IMR-90 (cell line): ENCODE measurements at regions not wholly inside any gene's neighbourhood (a gene's known extent, or its start where the extent isn't known, plus 50 kb on each side); places are given as distances from the start of the nearest gene placed in this dataset.

Experiments
- ATAC-seq: fragments of 200-7000 bp; cut with Tn5 transposase; 2 replicates; pipeline ENCODE4 v1.9.1; 2020; ENCODE audit warnings: low read depth, mild to moderate bottlenecking, moderate library complexity
- BruUV-seq: library from RNA; stranded (reverse); fragments of 400-500 nt; replicated peaks from 2 replicates; lab custom pipeline; 2021; lab: Mats Ljungman, UMichigan
- CTCF ChIA-PET: fragments of 300-600 bp; formaldehyde crosslinking; extraction: SDS; loops from one replicate; lab custom pipeline; 2021; ENCODE audit warnings: antibody characterized with exemption; lab: Yijun Ruan, JAX
- POLR2A ChIA-PET: fragments of 300-600 bp; sonication (Branson Sonifier 250); formaldehyde crosslinking; loops from one replicate; lab custom pipeline; 2022; ENCODE audit warnings: antibody characterized with exemption; ENCODE audit not compliant: unreplicated experiment; lab: Charles Lee
- DNase-seq: peaks from one replicate; pipeline ENCODE4 v3.0.0; 2013
- H2AFZ ChIP-seq: replicated peaks from 2 replicates; pipeline ENCODE3; 2013; ENCODE audit warnings: low read length, mild to moderate bottlenecking; ENCODE audit not compliant: poor library complexity
- H2AK5ac ChIP-seq: 2 replicates; pipeline ENCODE4 v1.6.1; 2013; ENCODE audit warnings: low read depth, low read length, inconsistent platforms
- H2AK9ac ChIP-seq: replicated peaks from 2 replicates; pipeline ENCODE3; 2013; ENCODE audit warnings: mild to moderate bottlenecking, low read depth, low read length, moderate library complexity; ENCODE audit not compliant: poor library complexity
- H2BK120ac ChIP-seq: 2 replicates; pipeline ENCODE4 v1.6.1; 2013; ENCODE audit warnings: low read depth, low read length, inconsistent platforms
- H2BK15ac ChIP-seq: 3 replicates; pipeline ENCODE4 v1.6.1; 2013; ENCODE audit warnings: low read depth, low read length, inconsistent platforms
- H2BK20ac ChIP-seq: 2 replicates; pipeline ENCODE4 v1.6.1; 2013; ENCODE audit warnings: low read depth, mild to moderate bottlenecking, inconsistent platforms, low read length, moderate library complexity
- H2BK5ac ChIP-seq: 2 replicates; pipeline ENCODE4 v1.6.1; 2013; ENCODE audit warnings: mild to moderate bottlenecking, low read depth, low read length, inconsistent platforms; ENCODE audit not compliant: poor library complexity, severe bottlenecking
- H3K14ac ChIP-seq: replicated peaks from 2 replicates; pipeline ENCODE4 v1.6.1; 2013; ENCODE audit warnings: low read depth, low read length, inconsistent platforms
- H3K18ac ChIP-seq: 2 replicates; pipeline ENCODE4 v1.6.1; 2013; ENCODE audit warnings: low read depth, low read length, control low read depth
- H3K23ac ChIP-seq: 2 replicates; pipeline ENCODE4 v1.6.1; 2013; ENCODE audit warnings: low read depth, low read length, inconsistent platforms
- H3K27ac ChIP-seq: 2 replicates; pipeline ENCODE4 v1.5.1; 2013; ENCODE audit warnings: mild to moderate bottlenecking, control low read depth, low read length; ENCODE audit not compliant: insufficient read depth
- H3K27me3 ChIP-seq: 2 replicates; pipeline ENCODE4 v1.6.1; 2013; ENCODE audit warnings: low read length; ENCODE audit not compliant: control insufficient read depth, insufficient read depth
- H3K36me3 ChIP-seq: 2 replicates; pipeline ENCODE4 v1.6.1; 2013; ENCODE audit warnings: low read length, mixed read lengths; ENCODE audit not compliant: control insufficient read depth, insufficient read depth
- H3K4ac ChIP-seq: 2 replicates; pipeline ENCODE4 v1.6.1; 2013; ENCODE audit warnings: low read depth, low read length, inconsistent platforms
- H3K4me1 ChIP-seq: 2 replicates; pipeline ENCODE4 v1.6.1; 2013; ENCODE audit warnings: low read length, mixed read lengths; ENCODE audit not compliant: control insufficient read depth, insufficient read depth
- H3K4me2 ChIP-seq: 2 replicates; pipeline ENCODE4 v1.6.1; 2013; ENCODE audit warnings: low read depth, mild to moderate bottlenecking, control low read depth, low read length, moderate library complexity
- H3K4me3 ChIP-seq: 2 replicates; pipeline ENCODE4 v1.5.1; 2013; ENCODE audit warnings: low read depth, mild to moderate bottlenecking, control low read depth, low read length, moderate library complexity; ENCODE audit not compliant: insufficient read depth
- H3K56ac ChIP-seq: 2 replicates; pipeline ENCODE4 v1.6.1; 2013; ENCODE audit warnings: low read length, inconsistent platforms; ENCODE audit not compliant: insufficient read depth; ENCODE audit errors: extremely low read depth
- H3K79me1 ChIP-seq, 2 experiments: 2 replicates each; pipeline ENCODE4 v1.6.1; 2013; ENCODE audit warnings: low read length in 2 of 2, inconsistent platforms in 1 of 2, low read depth in 1 of 2
- H3K9ac ChIP-seq: 2 replicates; pipeline ENCODE4 v1.6.1; 2013; ENCODE audit warnings: low read depth, low read length, control low read depth
- H3K9me1 ChIP-seq: 2 replicates; pipeline ENCODE4 v1.6.1; 2013; ENCODE audit warnings: low read length, inconsistent platforms; ENCODE audit not compliant: insufficient read depth
- H3K9me3 ChIP-seq: 2 replicates; pipeline ENCODE4 v1.6.1; 2013; ENCODE audit warnings: low read length; ENCODE audit not compliant: control insufficient read depth, insufficient read depth
- H4K20me1 ChIP-seq: 2 replicates; pipeline ENCODE4 v1.6.1; 2013; ENCODE audit warnings: low read length, inconsistent platforms; ENCODE audit not compliant: insufficient read depth
- H4K5ac ChIP-seq: 2 replicates; pipeline ENCODE4 v1.6.1; 2013; ENCODE audit warnings: mild to moderate bottlenecking, low read depth, low read length, control low read depth
- H4K8ac ChIP-seq, 2 experiments: 2 replicates each; pipeline ENCODE4 v1.6.1; 2013; ENCODE audit warnings: low read depth in 2 of 2, low read length in 2 of 2, control low read depth in 1 of 2, inconsistent platforms in 1 of 2
- H4K91ac ChIP-seq: 2 replicates; pipeline ENCODE4 v1.6.1; 2013; ENCODE audit warnings: low read depth, low read length, inconsistent platforms; ENCODE audit not compliant: insufficient read depth
- BHLHE40 ChIP-seq: fragments of 150-350 bp; IDR thresholded peaks from 2 replicates; pipeline ENCODE4 v1.6.1; 2016; ENCODE audit warnings: mild to moderate bottlenecking, low read depth, low read length
- CEBPB ChIP-seq: IDR thresholded peaks from 2 replicates; pipeline ENCODE4 v1.6.1; 2012; ENCODE audit warnings: low read depth, low read length, improper control_type of control experiment
- CHD1 ChIP-seq: IDR thresholded peaks from 2 replicates; pipeline ENCODE4 v1.6.1; 2012; ENCODE audit warnings: low read depth, low read length, improper control_type of control experiment
- FOS ChIP-seq: fragments of 150-350 bp; IDR thresholded peaks from 2 replicates; pipeline ENCODE4 v1.6.1; 2016; ENCODE audit warnings: low read depth, low read length
- MAFK ChIP-seq: IDR thresholded peaks from 2 replicates; pipeline ENCODE4 v1.6.1; 2012; ENCODE audit warnings: low read depth, low read length, improper control_type of control experiment
- WGBS, 2 experiments: methylation state at CpG; one replicate each; pipeline versions ENCODE4 v1.1.5 to v1.1.7; 2013; ENCODE audit warnings: missing lambda C conversion rate in 2 of 2; ENCODE audit not compliant: insufficient read length in 1 of 2; ENCODE audit errors: extremely low coverage in 2 of 2; 5-methylcytosine and 5-hydroxymethylcytosine counted together
- dilution Hi-C: fragments of 300-500 bp; cut with HindIII; formaldehyde crosslinking; loops from one replicate; pipeline ENCODE4 v1.14.3; 2018; ENCODE audit warnings: low sequenced_read_pairs; ENCODE audit not compliant: unreplicated experiment
- in situ Hi-C: fragments of 300-500 bp; cut with MboI; formaldehyde crosslinking; loops from 3 replicates; pipeline ENCODE4 v1.14.3; 2019; ENCODE audit warnings: low sequenced_read_pairs, inconsistent platforms, mixed read lengths
- intact Hi-C: fragments of 100-400 bp; cut with micrococcal nuclease; formaldehyde crosslinking; loops from 2 replicates; pipeline ENCODE4 v1.10.0; 2022
- TF ChIP-seq, protein P1 (sequence below): fragments of 150-350 bp; IDR thresholded peaks from 2 replicates; pipeline ENCODE4 v1.6.1; 2017; ENCODE audit warnings: mild to moderate bottlenecking, antibody characterized with exemption, low read length, low read depth

DNA sequence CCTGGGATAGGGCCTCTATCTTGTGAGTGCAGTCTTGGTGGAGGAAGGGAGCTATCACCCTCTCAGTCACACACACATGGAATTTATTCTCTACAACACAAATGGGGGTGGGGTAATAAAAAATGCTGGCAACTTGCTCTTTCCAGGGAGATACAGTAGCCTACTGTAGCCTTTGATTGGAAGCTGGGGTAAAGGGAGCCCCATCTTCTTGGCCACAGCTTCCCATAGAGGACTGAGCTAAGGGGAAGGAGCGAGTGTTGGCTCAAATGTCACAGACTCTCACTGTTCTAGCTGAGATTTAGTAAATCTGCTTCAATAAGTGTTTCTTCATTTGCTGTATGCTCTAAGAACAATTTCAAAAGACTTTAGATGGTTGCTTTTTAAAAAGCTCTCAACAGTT is 222.2 kb upstream of the CXCL12 start:
- Histone ChIP-seq H2BK15ac (no peak overlapping the region), H3K56ac (no peak overlapping the region), H3K9ac (no peak overlapping the region), H4K20me1 (no peaks in the 10 kb centered on the region), H4K91ac (no peak overlapping the region), H3K4me2 (no peak overlapping the region), H4K5ac (no peak overlapping the region), H3K18ac (no peak overlapping the region), H3K9me1 (no peaks in the 10 kb centered on the region), H2BK5ac (no peak overlapping the region), H2BK120ac (no peak overlapping the region), H3K4me3 (no peak overlapping the region), H4K8ac (no peak overlapping the region), H3K79me1 (no peaks in the 10 kb centered on the region), H3K14ac (no peak overlapping the region), H2AK5ac (no peak overlapping the region), H2BK20ac (no peak overlapping the region), H3K27ac (no peak overlapping the region), H3K4ac (no peak overlapping the region), H3K4me1 (no peaks in the 10 kb centered on the region), H2AK9ac (no peak overlapping the region), H3K27me3 (peaks cover 3% of the 10 kb centered on the region; the same call in 1 of the 2 replicates), H3K9me3 (no peaks in the 10 kb centered on the region), H2AFZ (no peak overlapping the region), H3K23ac (no peak overlapping the region), H3K36me3 (no peaks in the 10 kb centered on the region)
- no CpG with 5 or more reads among the region's 1 CpG for WGBS, 2 experiments
- BruUV-seq = no TSS peak
- intact Hi-C loops (no loop called here), in situ Hi-C loops (no loop called here), dilution Hi-C loops (no loop called here)
- ChIA-PET POLR2A (no interaction called here), CTCF (no interaction called here)
- TF ChIP-seq CEBPB (no peak), FOS (no peak), MAFK (no peak), BHLHE40 (no peak), CHD1 (no peak)
- TF ChIP-seq, protein P1, sequence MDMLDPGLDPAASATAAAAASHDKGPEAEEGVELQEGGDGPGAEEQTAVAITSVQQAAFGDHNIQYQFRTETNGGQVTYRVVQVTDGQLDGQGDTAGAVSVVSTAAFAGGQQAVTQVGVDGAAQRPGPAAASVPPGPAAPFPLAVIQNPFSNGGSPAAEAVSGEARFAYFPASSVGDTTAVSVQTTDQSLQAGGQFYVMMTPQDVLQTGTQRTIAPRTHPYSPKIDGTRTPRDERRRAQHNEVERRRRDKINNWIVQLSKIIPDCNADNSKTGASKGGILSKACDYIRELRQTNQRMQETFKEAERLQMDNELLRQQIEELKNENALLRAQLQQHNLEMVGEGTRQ = no peak
- DNase-seq (no peak), ATAC-seq (no peak)
